IMR-90 (cell line): ENCODE measurements at regions not wholly inside any gene's neighbourhood (a gene's known extent, or its start where the extent isn't known, plus 50 kb on each side); places are given as distances from the start of the nearest gene placed in this dataset.

Source experiments
- ATAC-seq: fragments of 200-7000 bp; cut with Tn5 transposase; 2 replicates; pipeline ENCODE4 v1.9.1; 2020; ENCODE audit warnings: low read depth, mild to moderate bottlenecking, moderate library complexity
- BruUV-seq: library from RNA; stranded (reverse); fragments of 400-500 nt; replicated peaks from 2 replicates; lab custom pipeline; 2021; lab: Mats Ljungman, UMichigan
- CTCF ChIA-PET: fragments of 300-600 bp; formaldehyde crosslinking; extraction: SDS; loops from one replicate; lab custom pipeline; 2021; ENCODE audit warnings: antibody characterized with exemption; lab: Yijun Ruan, JAX
- POLR2A ChIA-PET: fragments of 300-600 bp; sonication (Branson Sonifier 250); formaldehyde crosslinking; loops from one replicate; lab custom pipeline; 2022; ENCODE audit warnings: antibody characterized with exemption; ENCODE audit not compliant: unreplicated experiment; lab: Charles Lee
- DNase-seq: peaks from one replicate; pipeline ENCODE4 v3.0.0; 2013
- H2AFZ ChIP-seq: replicated peaks from 2 replicates; pipeline ENCODE3; 2013; ENCODE audit warnings: low read length, mild to moderate bottlenecking; ENCODE audit not compliant: poor library complexity
- H2AK5ac ChIP-seq: 2 replicates; pipeline ENCODE4 v1.6.1; 2013; ENCODE audit warnings: low read depth, low read length, inconsistent platforms
- H2AK9ac ChIP-seq: replicated peaks from 2 replicates; pipeline ENCODE3; 2013; ENCODE audit warnings: mild to moderate bottlenecking, low read depth, low read length, moderate library complexity; ENCODE audit not compliant: poor library complexity
- H2BK120ac ChIP-seq: 2 replicates; pipeline ENCODE4 v1.6.1; 2013; ENCODE audit warnings: low read depth, low read length, inconsistent platforms
- H2BK15ac ChIP-seq: 3 replicates; pipeline ENCODE4 v1.6.1; 2013; ENCODE audit warnings: low read depth, low read length, inconsistent platforms
- H2BK20ac ChIP-seq: 2 replicates; pipeline ENCODE4 v1.6.1; 2013; ENCODE audit warnings: low read depth, mild to moderate bottlenecking, inconsistent platforms, low read length, moderate library complexity
- H2BK5ac ChIP-seq: 2 replicates; pipeline ENCODE4 v1.6.1; 2013; ENCODE audit warnings: mild to moderate bottlenecking, low read depth, low read length, inconsistent platforms; ENCODE audit not compliant: poor library complexity, severe bottlenecking
- H3K14ac ChIP-seq: replicated peaks from 2 replicates; pipeline ENCODE4 v1.6.1; 2013; ENCODE audit warnings: low read depth, low read length, inconsistent platforms
- H3K18ac ChIP-seq: 2 replicates; pipeline ENCODE4 v1.6.1; 2013; ENCODE audit warnings: low read depth, low read length, control low read depth
- H3K23ac ChIP-seq: 2 replicates; pipeline ENCODE4 v1.6.1; 2013; ENCODE audit warnings: low read depth, low read length, inconsistent platforms
- H3K27ac ChIP-seq: 2 replicates; pipeline ENCODE4 v1.5.1; 2013; ENCODE audit warnings: mild to moderate bottlenecking, control low read depth, low read length; ENCODE audit not compliant: insufficient read depth
- H3K27me3 ChIP-seq: 2 replicates; pipeline ENCODE4 v1.6.1; 2013; ENCODE audit warnings: low read length; ENCODE audit not compliant: control insufficient read depth, insufficient read depth
- H3K36me3 ChIP-seq: 2 replicates; pipeline ENCODE4 v1.6.1; 2013; ENCODE audit warnings: low read length, mixed read lengths; ENCODE audit not compliant: control insufficient read depth, insufficient read depth
- H3K4ac ChIP-seq: 2 replicates; pipeline ENCODE4 v1.6.1; 2013; ENCODE audit warnings: low read depth, low read length, inconsistent platforms
- H3K4me1 ChIP-seq: 2 replicates; pipeline ENCODE4 v1.6.1; 2013; ENCODE audit warnings: low read length, mixed read lengths; ENCODE audit not compliant: control insufficient read depth, insufficient read depth
- H3K4me2 ChIP-seq: 2 replicates; pipeline ENCODE4 v1.6.1; 2013; ENCODE audit warnings: low read depth, mild to moderate bottlenecking, control low read depth, low read length, moderate library complexity
- H3K4me3 ChIP-seq: 2 replicates; pipeline ENCODE4 v1.5.1; 2013; ENCODE audit warnings: low read depth, mild to moderate bottlenecking, control low read depth, low read length, moderate library complexity; ENCODE audit not compliant: insufficient read depth
- H3K56ac ChIP-seq: 2 replicates; pipeline ENCODE4 v1.6.1; 2013; ENCODE audit warnings: low read length, inconsistent platforms; ENCODE audit not compliant: insufficient read depth; ENCODE audit errors: extremely low read depth
- H3K79me1 ChIP-seq, 2 experiments: 2 replicates each; pipeline ENCODE4 v1.6.1; 2013; ENCODE audit warnings: low read length in 2 of 2, inconsistent platforms in 1 of 2, low read depth in 1 of 2
- H3K9ac ChIP-seq: 2 replicates; pipeline ENCODE4 v1.6.1; 2013; ENCODE audit warnings: low read depth, low read length, control low read depth
- H3K9me1 ChIP-seq: 2 replicates; pipeline ENCODE4 v1.6.1; 2013; ENCODE audit warnings: low read length, inconsistent platforms; ENCODE audit not compliant: insufficient read depth
- H3K9me3 ChIP-seq: 2 replicates; pipeline ENCODE4 v1.6.1; 2013; ENCODE audit warnings: low read length; ENCODE audit not compliant: control insufficient read depth, insufficient read depth
- H4K20me1 ChIP-seq: 2 replicates; pipeline ENCODE4 v1.6.1; 2013; ENCODE audit warnings: low read length, inconsistent platforms; ENCODE audit not compliant: insufficient read depth
- H4K5ac ChIP-seq: 2 replicates; pipeline ENCODE4 v1.6.1; 2013; ENCODE audit warnings: mild to moderate bottlenecking, low read depth, low read length, control low read depth
- H4K8ac ChIP-seq, 2 experiments: 2 replicates each; pipeline ENCODE4 v1.6.1; 2013; ENCODE audit warnings: low read depth in 2 of 2, low read length in 2 of 2, control low read depth in 1 of 2, inconsistent platforms in 1 of 2
- H4K91ac ChIP-seq: 2 replicates; pipeline ENCODE4 v1.6.1; 2013; ENCODE audit warnings: low read depth, low read length, inconsistent platforms; ENCODE audit not compliant: insufficient read depth
- BHLHE40 ChIP-seq: fragments of 150-350 bp; IDR thresholded peaks from 2 replicates; pipeline ENCODE4 v1.6.1; 2016; ENCODE audit warnings: mild to moderate bottlenecking, low read depth, low read length
- CEBPB ChIP-seq: IDR thresholded peaks from 2 replicates; pipeline ENCODE4 v1.6.1; 2012; ENCODE audit warnings: low read depth, low read length, improper control_type of control experiment
- CHD1 ChIP-seq: IDR thresholded peaks from 2 replicates; pipeline ENCODE4 v1.6.1; 2012; ENCODE audit warnings: low read depth, low read length, improper control_type of control experiment
- CTCF ChIP-seq: conservative IDR thresholded peaks from 2 replicates; pipeline ENCODE4 v1.5.1; 2012; ENCODE audit warnings: mild to moderate bottlenecking, low read depth, low read length, improper control_type of control experiment
- ELK1 ChIP-seq: fragments of 150-350 bp; IDR thresholded peaks from 2 replicates; pipeline ENCODE4 v1.6.1; 2016; ENCODE audit warnings: low read depth, mild to moderate bottlenecking, low read length, moderate library complexity, borderline replicate concordance
- FOS ChIP-seq: fragments of 150-350 bp; IDR thresholded peaks from 2 replicates; pipeline ENCODE4 v1.6.1; 2016; ENCODE audit warnings: low read depth, low read length
- MAZ ChIP-seq: IDR thresholded peaks from 2 replicates; pipeline ENCODE4 v1.6.1; 2012; ENCODE audit warnings: low read depth, mild to moderate bottlenecking, low read length, improper control_type of control experiment, moderate library complexity, borderline replicate concordance
- MXI1 ChIP-seq: IDR thresholded peaks from 2 replicates; pipeline ENCODE4 v1.6.1; 2012; ENCODE audit warnings: low read depth, mild to moderate bottlenecking, low read length, moderate library complexity, borderline replicate concordance
- NFE2L2 ChIP-seq: fragments of 150-350 bp; IDR thresholded peaks from 2 replicates; pipeline ENCODE4 v1.6.1; 2016; ENCODE audit warnings: low read depth, mild to moderate bottlenecking, low read length
- POLR2A ChIP-seq: IDR thresholded peaks from 2 replicates; pipeline ENCODE4 v1.6.1; 2012; ENCODE audit warnings: mild to moderate bottlenecking, low read depth, low read length
- RAD21 ChIP-seq: IDR thresholded peaks from 2 replicates; pipeline ENCODE4 v1.6.1; 2012; ENCODE audit warnings: low read length, improper control_type of control experiment
- RCOR1 ChIP-seq: IDR thresholded peaks from 2 replicates; pipeline ENCODE4 v1.6.1; 2012; ENCODE audit warnings: mild to moderate bottlenecking, low read length, improper control_type of control experiment; ENCODE audit not compliant: insufficient replicate concordance
- RFX5 ChIP-seq: IDR thresholded peaks from 2 replicates; pipeline ENCODE4 v1.8.0; 2012; ENCODE audit warnings: low read depth, mild to moderate bottlenecking, low read length, moderate library complexity
- SMC3 ChIP-seq: fragments of 150-350 bp; IDR thresholded peaks from 2 replicates; pipeline ENCODE4 v1.6.1; 2016; ENCODE audit warnings: low read depth, mild to moderate bottlenecking, antibody characterized with exemption, low read length, moderate library complexity
- USF2 ChIP-seq: fragments of 150-350 bp; IDR thresholded peaks from 2 replicates; pipeline ENCODE4 v1.6.1; 2017; ENCODE audit warnings: mild to moderate bottlenecking, antibody characterized with exemption, low read length, low read depth
- WGBS, 2 experiments: methylation state at CpG; one replicate each; pipeline versions ENCODE4 v1.1.5 to v1.1.7; 2013; ENCODE audit warnings: missing lambda C conversion rate in 2 of 2; ENCODE audit not compliant: insufficient read length in 1 of 2; ENCODE audit errors: extremely low coverage in 2 of 2; 5-methylcytosine and 5-hydroxymethylcytosine counted together
- dilution Hi-C: fragments of 300-500 bp; cut with HindIII; formaldehyde crosslinking; loops from one replicate; pipeline ENCODE4 v1.14.3; 2018; ENCODE audit warnings: low sequenced_read_pairs; ENCODE audit not compliant: unreplicated experiment
- in situ Hi-C: fragments of 300-500 bp; cut with MboI; formaldehyde crosslinking; loops from 3 replicates; pipeline ENCODE4 v1.14.3; 2019; ENCODE audit warnings: low sequenced_read_pairs, inconsistent platforms, mixed read lengths
- intact Hi-C: fragments of 100-400 bp; cut with micrococcal nuclease; formaldehyde crosslinking; loops from 2 replicates; pipeline ENCODE4 v1.10.0; 2022

- 40% methylated on average over 1 of the region's 1 CpG; no CpG with 5 or more reads in 1 of the 2 experiments for WGBS, 2 experiments
- no peak overlapping the region for H3K9ac ChIP-seq
- H4K5ac ChIP-seq = no peak overlapping the region
- POLR2A ChIA-PET = no interaction called here
- H3K56ac ChIP-seq = no peak overlapping the region
- intact Hi-C loops = no loop called here
- CTCF ChIA-PET = interaction anchor here (0.7 kb wide), 1 partner anchor 125 kb away, joined by 4 read pairs; no protein-coding TSS in a partner anchor
- no peaks in the 10 kb centered on the region for H3K4me1 ChIP-seq
- no peaks in the 10 kb centered on the region for H3K9me3 ChIP-seq
- H3K9me1 ChIP-seq = no peaks in the 10 kb centered on the region
- no peak overlapping the region for H3K23ac ChIP-seq
- no peak overlapping the region for H2BK15ac ChIP-seq
- H3K4me3 ChIP-seq = no peak overlapping the region
- H3K14ac ChIP-seq = no peak overlapping the region
- H2BK20ac ChIP-seq = no peak overlapping the region
- in situ Hi-C loops = no loop called here
- no peak overlapping the region for H4K91ac ChIP-seq
- no peak overlapping the region for H2BK120ac ChIP-seq
- DNase-seq (no peak), ATAC-seq (no peak)
- no peak overlapping the region for H2BK5ac ChIP-seq
- no peak overlapping the region for H3K4ac ChIP-seq
- no peak overlapping the region for H3K18ac ChIP-seq
- no peaks in the 10 kb centered on the region for H4K20me1 ChIP-seq
- H3K79me1 ChIP-seq = no peaks in the 10 kb centered on the region
- H3K27ac ChIP-seq = no peak overlapping the region
- no TSS peak for BruUV-seq
- no peak overlapping the region for H2AK5ac ChIP-seq
- H2AK9ac ChIP-seq = no peak overlapping the region
- no peaks in the 10 kb centered on the region for H3K27me3 ChIP-seq
- H2AFZ ChIP-seq = no peak overlapping the region
- H4K8ac ChIP-seq = no peak overlapping the region
- no peaks in the 10 kb centered on the region for H3K36me3 ChIP-seq
- no peak overlapping the region for H3K4me2 ChIP-seq
- dilution Hi-C loops = no loop called here
- TF ChIP-seq BHLHE40 = no peak
- no peak for TF ChIP-seq ELK1
- no peak for TF ChIP-seq POLR2A
- no peak for TF ChIP-seq RCOR1
- no peak for TF ChIP-seq NFE2L2
- no peak for TF ChIP-seq CTCF
- no peak for TF ChIP-seq CEBPB
- TF ChIP-seq SMC3 = no peak
- no peak for TF ChIP-seq RFX5
- TF ChIP-seq MAZ = no peak
- no peak for TF ChIP-seq FOS
- TF ChIP-seq RAD21 = no peak
- no peak for TF ChIP-seq CHD1
- TF ChIP-seq MXI1 = no peak
- no peak for TF ChIP-seq USF2
These were observed 919.2 kb downstream of the STIM2 start for GRCh38 chr4:27779827-27780226.
